GM13976 (cell line): ENCODE measurements at regions not wholly inside any gene's neighbourhood (a gene's known extent, or its start where the extent isn't known, plus 50 kb on each side); places are given as distances from the start of the nearest gene placed in this dataset.

Source experiments
- DNase-seq: peaks from one replicate; pipeline ENCODE4 v3.0.0; 2012; ENCODE audit warnings: low spot score
- CTCF ChIP-seq: IDR thresholded peaks from 2 replicates; pipeline ENCODE4 v1.5.1; 2012; ENCODE audit warnings: borderline replicate concordance, mild to moderate bottlenecking; ENCODE audit not compliant: insufficient read depth; ENCODE audit errors: extremely low read depth, missing control alignments, control extremely low read depth
- in situ Hi-C: fragments of 300-500 bp; cut with MboI; formaldehyde crosslinking; loops from one replicate; pipeline ENCODE4 v1.12.0; 2022; ENCODE audit warnings: low sequenced_read_pairs, mixed read lengths, inconsistent platforms; ENCODE audit not compliant: unreplicated experiment

- no peak for TF ChIP-seq CTCF
- in situ Hi-C loops: no loop called here
- no peak for DNase-seq
Observed at GRCh38 chr2:200042102-200042735, 86.8 kb downstream of the MAIP1 start.

- TF ChIP-seq CTCF: no peak
- in situ Hi-C loops: no loop called here
- DNase-seq: no peak
Observed at GRCh38 chr2:200042944-200043343, 87.6 kb downstream of the MAIP1 start.

- in situ Hi-C loops: no loop called here
- TF ChIP-seq CTCF: no peak
- no peak for DNase-seq
Observed at GRCh38 chr2:200044453-200044852, 89.1 kb downstream of the MAIP1 start.

- in situ Hi-C loops: no loop called here
- no peak for TF ChIP-seq CTCF
- DNase-seq: no peak
Observed at GRCh38 chr2:200048421-200048820, 93.0 kb downstream of the MAIP1 start.

- DNase-seq: no peak
Observed at GRCh38 chr2:200049086-200049485, 93.7 kb downstream of the MAIP1 start.

GRCh38 chr2:200050921-200051610 is 95.7 kb downstream of the MAIP1 start:
- no peak for DNase-seq
- in situ Hi-C loops: no loop called here
- TF ChIP-seq CTCF: no peak

More at GRCh38 chr2:200049086-200049485, 93.7 kb downstream of the MAIP1 start:
- in situ Hi-C loops: no loop called here
- no peak for TF ChIP-seq CTCF
